IPS DF 19.7 (cell line): ENCODE measurements at regions not wholly inside any gene's neighbourhood (a gene's known extent, or its start where the extent isn't known, plus 50 kb on each side); places are given as distances from the start of the nearest gene placed in this dataset.

Experiments
- DNase-seq: peaks from one replicate; pipeline ENCODE4 v3.0.0-alpha.2; 2013; ENCODE audit warnings: low read depth, low spot score

DNA sequence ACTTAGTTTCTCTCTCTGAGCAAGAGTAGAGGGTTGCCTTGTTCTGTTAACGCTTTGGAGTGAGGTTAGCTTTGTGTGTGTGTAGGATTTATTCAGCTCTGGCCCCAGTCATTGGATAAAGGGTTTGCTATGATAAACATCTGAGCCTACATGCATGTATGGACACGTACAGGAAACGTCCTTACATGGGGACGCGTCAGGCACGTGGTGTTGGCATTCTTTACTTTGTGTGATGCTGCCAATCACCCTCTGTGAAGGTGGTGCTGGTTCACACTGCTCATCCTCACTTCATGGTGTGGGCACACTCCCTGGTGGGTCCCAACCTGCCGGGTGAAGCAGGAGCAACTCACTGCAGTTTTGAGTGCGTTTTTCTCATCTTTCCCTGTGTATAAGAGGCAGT lies 53.4 kb upstream of the CD93 start:
- no peak for DNase-seq

DNA sequence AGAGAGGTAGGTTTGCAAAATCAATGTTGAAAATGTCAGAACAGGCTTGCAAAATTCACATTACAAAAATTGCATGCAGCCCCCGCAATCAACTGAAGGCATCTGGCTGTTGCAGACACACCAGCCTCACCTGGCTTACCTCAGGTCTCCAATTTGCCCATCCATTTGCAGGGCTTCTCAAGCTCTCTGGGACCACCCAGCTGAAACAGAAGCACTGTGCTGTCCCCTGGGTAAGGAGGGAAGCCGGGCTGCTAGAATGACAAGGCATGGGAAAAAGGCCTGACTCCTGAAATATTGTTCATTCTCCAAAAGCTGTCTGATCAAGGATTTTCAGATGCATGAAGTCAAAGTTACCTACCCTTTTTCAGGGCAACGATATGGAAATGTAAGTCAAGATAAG lies 52.6 kb upstream of the CD93 start:
- no peak for DNase-seq

DNA sequence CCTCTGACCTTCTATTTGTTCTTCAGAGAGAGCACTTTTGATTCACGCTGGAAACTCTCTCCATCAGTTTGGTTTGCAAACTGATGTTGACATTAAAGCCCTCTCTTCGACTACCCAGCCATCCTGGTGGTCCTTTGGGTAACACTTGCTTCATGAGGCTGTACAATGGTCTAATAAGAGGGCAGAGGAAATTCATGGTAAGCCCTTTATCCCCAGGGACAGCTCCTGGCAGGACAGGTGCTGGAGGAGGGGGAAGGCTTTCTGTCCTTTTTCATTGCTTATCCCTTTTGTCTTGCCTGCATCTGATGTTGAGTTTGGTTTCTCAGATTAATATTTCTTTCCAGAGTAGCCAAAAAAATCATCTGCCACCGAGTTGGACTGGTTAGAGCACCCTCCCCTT lies 52.1 kb upstream of the CD93 start:
- DNase-seq: no peak

DNA sequence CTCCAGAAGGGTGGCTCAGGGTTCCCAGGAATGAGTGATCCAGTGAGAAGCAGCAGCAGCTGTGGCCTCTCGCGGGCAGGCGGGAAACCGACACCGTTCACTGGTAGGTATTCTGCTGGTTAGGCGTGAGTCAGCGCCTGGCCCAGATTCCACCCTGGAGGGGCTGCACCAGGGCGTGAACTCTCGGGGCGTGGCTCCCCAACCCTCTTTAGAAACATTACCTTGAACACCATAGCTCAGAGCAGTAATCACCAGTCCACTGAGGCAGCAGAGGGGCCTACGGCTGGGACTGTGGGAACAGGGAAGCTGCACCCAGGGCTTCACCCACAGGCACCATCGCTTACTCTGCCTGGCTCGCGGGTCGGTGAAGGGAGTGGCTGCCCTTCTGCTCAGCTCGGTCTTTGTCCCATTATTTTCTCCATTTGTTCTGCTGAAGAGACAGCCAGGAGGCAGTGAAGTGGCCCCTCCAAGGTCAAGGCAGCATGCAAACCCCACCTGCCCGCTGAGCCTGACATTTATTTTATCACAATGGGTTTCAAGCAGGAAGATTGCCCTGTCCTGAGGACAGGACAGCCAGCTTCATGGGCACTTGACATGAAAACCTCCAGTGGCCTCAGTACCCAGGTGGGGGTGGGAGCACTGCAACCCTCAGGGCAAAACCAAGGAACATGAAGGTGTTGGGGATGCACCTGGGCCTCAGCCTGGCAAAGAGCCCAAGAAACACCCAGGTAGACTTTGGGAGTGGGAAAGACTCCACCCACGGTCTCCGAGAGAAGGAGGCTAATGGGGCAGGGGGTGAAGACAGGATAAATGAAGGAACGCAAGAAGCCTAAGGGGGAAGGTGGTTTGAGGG lies 51.0 kb upstream of the CD93 start:
- DNase-seq: no peak

DNA sequence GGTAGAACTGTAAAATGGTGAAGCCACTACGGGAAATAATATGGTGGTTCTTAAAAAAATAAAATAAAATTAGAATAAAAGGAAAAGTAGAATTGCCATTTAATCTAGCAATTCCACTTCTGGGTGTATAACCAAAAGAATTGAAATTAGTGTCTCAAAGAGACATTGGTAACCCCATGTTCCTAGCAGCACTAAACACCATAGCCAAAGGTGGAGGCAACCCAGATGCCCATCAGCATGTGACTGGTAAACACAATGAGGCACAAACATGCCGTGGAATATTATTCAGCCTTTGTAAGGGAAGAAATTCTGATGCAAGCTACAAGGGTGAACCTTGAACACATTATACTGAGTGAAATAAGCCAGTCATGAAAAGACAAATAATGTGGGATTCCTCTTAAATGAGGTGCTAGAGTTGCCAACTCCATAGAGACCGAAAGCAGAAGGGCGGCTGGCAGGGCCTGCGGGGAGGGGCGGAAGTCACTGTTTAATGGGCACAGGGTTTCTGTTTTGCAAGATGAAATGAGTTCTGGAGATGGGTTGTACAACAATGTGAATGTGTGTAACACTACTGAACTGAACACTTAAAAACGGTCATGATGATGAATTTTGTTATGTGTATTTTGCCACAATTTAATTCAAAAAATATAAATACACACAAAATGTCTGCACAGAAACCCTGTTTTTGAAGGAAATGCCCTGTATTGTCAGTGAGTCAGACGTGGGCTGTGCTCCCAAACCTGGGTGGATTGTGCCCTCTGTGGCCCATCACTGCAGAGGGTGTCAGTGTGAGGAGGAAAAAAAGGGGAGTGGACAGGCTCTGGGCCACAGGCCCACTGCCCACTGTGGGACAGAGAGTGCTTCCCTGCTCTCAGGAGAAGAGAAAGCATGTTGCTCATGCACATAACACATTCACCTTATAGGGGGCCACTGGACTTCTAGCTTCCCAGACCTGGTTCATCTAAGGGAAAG lies 49.6 kb upstream of the CD93 start:
- DNase-seq: no peak
